K562 (cell line): ENCODE measurements at regions not wholly inside any gene's neighbourhood (a gene's known extent, or its start where the extent isn't known, plus 50 kb on each side); places are given as distances from the start of the nearest gene placed in this dataset.
A peak's percentile ranks its signal among the peaks of the same experiment; 100 is the strongest.
"Not testable (repeated sequence)": the region's sequence is repeated elsewhere in the genome, so short reads cannot be mapped to it uniquely, and the experiment has no call there.

ENCODE experiments used
- ATAC-seq: fragments of 200-7000 bp; cut with Tn5 transposase; 3 replicates; pipeline ENCODE4 v1.9.1; 2020; ENCODE audit warnings: moderate library complexity
- BruUV-seq: library from RNA; stranded (reverse); fragments of 400-500 nt; replicated peaks from 2 replicates; lab custom pipeline; 2021; lab: Mats Ljungman, UMichigan
- CTCF ChIA-PET: fragments of 300-600 bp; formaldehyde crosslinking; extraction: SDS; loops from one replicate; lab custom pipeline; 2021; ENCODE audit warnings: low intra/inter-chr PET ratio; lab: Yijun Ruan, JAX
- POLR2A ChIA-PET: fragments of 300-600, 350-650 bp; sonication (Branson Sonifier 250); formaldehyde crosslinking; extraction: SDS; loops from one replicate; lab custom pipeline; 2021; ENCODE audit warnings: antibody characterized with exemption, inconsistent platforms; lab: Yijun Ruan, JAX
- DNase-seq, 4 experiments: peaks; one replicate each; pipeline versions ENCODE4 v3.0.0 to v3.0.0-alpha.2; 2011 to 2018; ENCODE audit warnings: low spot score in 3 of 4, mixed read lengths in 3 of 4; ENCODE audit errors: extremely low read depth in 1 of 4
- FAIRE-seq: peaks from 2 replicates; lab custom pipeline; 2011; peaks lifted over from hg19 to GRCh38; lab: Jason Lieb, UNC
- H2AFZ ChIP-seq: 2 replicates; pipeline ENCODE4 v1.6.0; 2011; ENCODE audit warnings: low read depth, low read length, control low read depth, inconsistent platforms
- H3K27ac ChIP-seq: fragments of 200-600 bp; 3 replicates; pipeline ENCODE4 v1.8.0; 2011; ENCODE audit warnings: low read depth, mild to moderate bottlenecking, control low read depth, inconsistent platforms, low read length, moderate library complexity, mixed read lengths; ENCODE audit errors: extremely low read depth
- H3K27me3 ChIP-seq, 2 experiments: fragments of 300-600 bp in 1 of 2; 2 replicates in 1 of 2; 3 replicates in 1 of 2; pipeline versions ENCODE4 v1.6.0 to v1.8.0; 2011; ENCODE audit warnings: inconsistent platforms in 2 of 2, low read length in 2 of 2, mild to moderate bottlenecking in 1 of 2, mixed read lengths in 1 of 2, moderate library complexity in 1 of 2; ENCODE audit not compliant: control insufficient read depth in 2 of 2, insufficient read depth in 2 of 2
- H3K36me3 ChIP-seq: fragments of 300-600 bp; 3 replicates; pipeline ENCODE4 v1.8.0; 2011; ENCODE audit warnings: mild to moderate bottlenecking, low read length, inconsistent platforms; ENCODE audit not compliant: control insufficient read depth, insufficient read depth
- H3K4me1 ChIP-seq, 2 experiments: fragments of 200-600 bp in 1 of 2; replicated peaks in 1 of 2; 2 replicates in 1 of 2; 3 replicates in 1 of 2; pipeline versions ENCODE4 v1.5.1 to v1.8.0; 2011; ENCODE audit warnings: inconsistent platforms in 2 of 2, low read length in 2 of 2, mild to moderate bottlenecking in 1 of 2, mixed read lengths in 1 of 2, moderate library complexity in 1 of 2; ENCODE audit not compliant: control insufficient read depth in 2 of 2, insufficient read depth in 2 of 2
- H3K4me2 ChIP-seq: 2 replicates; pipeline ENCODE4 v1.6.1; 2011; ENCODE audit warnings: low read length, control low read depth, inconsistent platforms, mixed read lengths; ENCODE audit not compliant: insufficient read depth
- H3K4me3 ChIP-seq: fragments of 200-600 bp; sonication (generic), shearing (Covaris generic); 2 replicates; pipeline ENCODE4 v1.5.1; 2016; ENCODE audit warnings: control low read depth, inconsistent platforms
- H3K79me2 ChIP-seq: fragments of 200-600 bp; 3 replicates; pipeline ENCODE4 v1.8.0; 2011; ENCODE audit warnings: low read length, inconsistent platforms; ENCODE audit not compliant: control insufficient read depth, insufficient read depth
- H3K9ac ChIP-seq, 2 experiments: 2 replicates each; pipeline versions ENCODE4 v1.6.0 to v1.6.1; 2011; ENCODE audit warnings: low read depth in 2 of 2, low read length in 2 of 2, control low read depth in 1 of 2, inconsistent platforms in 1 of 2, mild to moderate bottlenecking in 1 of 2, mixed read lengths in 1 of 2; ENCODE audit not compliant: insufficient read depth in 1 of 2
- H3K9me1 ChIP-seq: one replicate; pipeline ENCODE4 v1.6.0; 2011; ENCODE audit warnings: inconsistent platforms, mild to moderate bottlenecking, low read length, moderate library complexity; ENCODE audit not compliant: control insufficient read depth, insufficient read depth
- H3K9me3 ChIP-seq: replicated peaks from 2 replicates; pipeline ENCODE4 v1.5.1; 2011; ENCODE audit warnings: low read depth, low read length, inconsistent platforms; ENCODE audit not compliant: control insufficient read depth, insufficient read depth
- H4K20me1 ChIP-seq: replicated peaks from 2 replicates; pipeline ENCODE4 v1.6.1; 2011; ENCODE audit warnings: low read length, inconsistent platforms, mixed read lengths; ENCODE audit not compliant: control insufficient read depth, insufficient read depth
- WGBS: fragments of 100-300 bp; shearing (Covaris generic); methylation state at CpG from one replicate; pipeline ENCODE4 v1.1.6; 2016; ENCODE audit warnings: low coverage, mixed read lengths; ENCODE audit not compliant: insufficient coverage; ENCODE audit errors: missing lambda C conversion rate; 5-methylcytosine and 5-hydroxymethylcytosine counted together
- in situ Hi-C: fragments of 300-500 bp; cut with MboI; formaldehyde crosslinking; loops from 4 replicates; pipeline ENCODE4 v1.15.0; 2018; ENCODE audit warnings: inconsistent platforms, mixed read lengths
- intact Hi-C: fragments of 100-400 bp; cut with micrococcal nuclease; formaldehyde crosslinking; loops from 2 replicates; pipeline ENCODE4 v1.14.2; 2022
- TF ChIP-seq, protein P1 (sequence below), 3 experiments: IDR thresholded peaks in 2 of 3; conservative IDR thresholded peaks in 1 of 3; 2 replicates each; pipeline ENCODE4 v1.5.1; 2011 to 2012; ENCODE audit warnings: low read length in 3 of 3, mild to moderate bottlenecking in 3 of 3, control low read depth in 2 of 3, improper control_type of control experiment in 1 of 3, inconsistent platforms in 1 of 3, low read depth in 1 of 3, mixed read lengths in 1 of 3, moderate library complexity in 1 of 3; ENCODE audit not compliant: insufficient read depth in 2 of 3

DNA sequence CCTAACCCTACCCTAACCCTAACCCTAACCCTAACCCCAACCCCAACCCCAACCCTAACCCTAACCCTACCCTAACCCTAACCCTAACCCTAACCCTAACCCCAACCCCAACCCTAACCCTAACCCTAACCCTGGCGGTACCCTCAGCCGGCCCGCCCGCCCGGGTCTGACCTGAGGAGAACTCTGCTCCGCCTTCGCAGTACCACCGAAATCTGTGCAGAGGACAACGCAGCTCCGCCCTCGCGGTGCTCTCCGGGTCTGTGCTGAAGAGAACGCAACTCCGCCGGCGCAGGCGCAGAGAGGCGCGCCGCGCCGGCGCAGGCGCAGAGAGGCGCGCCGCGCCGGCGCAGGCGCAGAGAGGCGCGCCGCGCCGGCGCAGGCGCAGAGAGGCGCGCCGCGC, 56.1 kb upstream of the IQSEC3 start:
- intact Hi-C loops, BruUV-seq, CTCF ChIA-PET, H3K27me3 ChIP-seq, DNase-seq, FAIRE-seq, H3K27ac ChIP-seq, H3K9ac ChIP-seq, H2AFZ ChIP-seq, H4K20me1 ChIP-seq, H3K36me3 ChIP-seq, H3K4me3 ChIP-seq, ATAC-seq, H3K79me2 ChIP-seq, H3K9me3 ChIP-seq, POLR2A ChIA-PET, H3K9me1 ChIP-seq, H3K4me2 ChIP-seq, in situ Hi-C loops: not testable (repeated sequence)
- WGBS, result no CpG with 5 or more reads among the region's 43 CpGs
- H3K4me1 ChIP-seq, result peaks cover 0 to 18% of the 10 kb centered on the region in 2 experiments; a peak in 3 of 5 replicates

DNA sequence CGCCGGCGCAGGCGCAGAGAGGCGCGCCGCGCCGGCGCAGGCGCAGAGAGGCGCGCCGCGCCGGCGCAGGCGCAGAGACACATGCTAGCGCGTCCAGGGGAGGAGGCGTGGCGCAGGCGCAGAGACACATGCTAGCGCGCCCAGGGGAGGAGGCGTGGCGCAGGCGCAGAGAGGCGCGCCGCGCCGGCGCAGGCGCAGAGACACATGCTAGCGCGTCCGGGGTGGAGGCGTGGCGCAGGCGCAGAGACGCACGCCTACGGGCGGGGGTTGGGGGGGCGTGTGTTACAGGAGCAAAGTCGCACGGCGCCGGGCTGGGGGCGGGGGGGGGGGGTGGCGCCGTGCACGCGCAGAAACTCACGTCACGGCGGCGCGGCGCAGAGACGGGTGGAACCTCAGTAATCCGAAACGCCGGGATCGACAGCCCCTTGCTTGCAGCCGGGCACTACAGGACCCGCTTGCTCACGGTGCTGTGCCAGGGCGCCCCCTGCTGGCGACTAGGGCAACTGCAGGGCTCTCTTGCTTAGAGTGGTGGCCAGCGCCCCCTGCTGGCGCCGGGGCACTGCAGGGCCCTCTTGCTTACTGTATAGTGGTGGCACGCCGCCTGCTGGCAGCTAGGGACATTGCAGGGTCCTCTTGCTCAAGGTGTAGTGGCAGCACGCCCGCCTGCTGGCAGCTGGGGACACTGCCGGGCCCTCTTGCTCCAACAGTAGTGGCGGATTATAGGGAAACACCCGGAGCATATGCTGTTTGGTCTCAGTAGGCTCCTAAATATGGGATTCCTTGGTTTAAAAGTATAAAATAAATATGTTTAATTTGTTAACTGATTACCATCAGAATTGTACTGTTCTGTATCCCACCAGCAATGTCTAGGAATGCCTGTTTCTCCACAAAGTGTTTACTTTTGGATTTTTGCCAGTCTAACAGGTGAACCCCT, 55.4 kb upstream of the IQSEC3 start:
- H3K4me1 ChIP-seq, result peaks cover 0 to 20% of the 10 kb centered on the region in 2 experiments; a peak in 3 of 5 replicates
- 85% methylated on average over 4 of the region's 81 CpGs for WGBS
- H3K9me1 ChIP-seq, intact Hi-C loops, BruUV-seq, DNase-seq, POLR2A ChIA-PET, H2AFZ ChIP-seq, H3K9me3 ChIP-seq, FAIRE-seq, H3K79me2 ChIP-seq, H3K36me3 ChIP-seq, H3K9ac ChIP-seq, H3K4me3 ChIP-seq, in situ Hi-C loops, CTCF ChIA-PET, H4K20me1 ChIP-seq, H3K27ac ChIP-seq, H3K4me2 ChIP-seq, ATAC-seq, H3K27me3 ChIP-seq: not testable (repeated sequence)
- TF ChIP-seq, protein P1, sequence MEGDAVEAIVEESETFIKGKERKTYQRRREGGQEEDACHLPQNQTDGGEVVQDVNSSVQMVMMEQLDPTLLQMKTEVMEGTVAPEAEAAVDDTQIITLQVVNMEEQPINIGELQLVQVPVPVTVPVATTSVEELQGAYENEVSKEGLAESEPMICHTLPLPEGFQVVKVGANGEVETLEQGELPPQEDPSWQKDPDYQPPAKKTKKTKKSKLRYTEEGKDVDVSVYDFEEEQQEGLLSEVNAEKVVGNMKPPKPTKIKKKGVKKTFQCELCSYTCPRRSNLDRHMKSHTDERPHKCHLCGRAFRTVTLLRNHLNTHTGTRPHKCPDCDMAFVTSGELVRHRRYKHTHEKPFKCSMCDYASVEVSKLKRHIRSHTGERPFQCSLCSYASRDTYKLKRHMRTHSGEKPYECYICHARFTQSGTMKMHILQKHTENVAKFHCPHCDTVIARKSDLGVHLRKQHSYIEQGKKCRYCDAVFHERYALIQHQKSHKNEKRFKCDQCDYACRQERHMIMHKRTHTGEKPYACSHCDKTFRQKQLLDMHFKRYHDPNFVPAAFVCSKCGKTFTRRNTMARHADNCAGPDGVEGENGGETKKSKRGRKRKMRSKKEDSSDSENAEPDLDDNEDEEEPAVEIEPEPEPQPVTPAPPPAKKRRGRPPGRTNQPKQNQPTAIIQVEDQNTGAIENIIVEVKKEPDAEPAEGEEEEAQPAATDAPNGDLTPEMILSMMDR (IDR thresholded peaks at IDR 0.05 in 2 of 3, conservative IDR thresholded peaks at IDR 0.05 in 1 of 3; ENCODE audit: insufficient read depth in 2 of 3, low read depth in 1 of 3, low read length in 3 of 3), result 0 out of 6 replicates have a peak, but pooled peaks of 1 of the 3 experiments have one; percentile 19

DNA sequence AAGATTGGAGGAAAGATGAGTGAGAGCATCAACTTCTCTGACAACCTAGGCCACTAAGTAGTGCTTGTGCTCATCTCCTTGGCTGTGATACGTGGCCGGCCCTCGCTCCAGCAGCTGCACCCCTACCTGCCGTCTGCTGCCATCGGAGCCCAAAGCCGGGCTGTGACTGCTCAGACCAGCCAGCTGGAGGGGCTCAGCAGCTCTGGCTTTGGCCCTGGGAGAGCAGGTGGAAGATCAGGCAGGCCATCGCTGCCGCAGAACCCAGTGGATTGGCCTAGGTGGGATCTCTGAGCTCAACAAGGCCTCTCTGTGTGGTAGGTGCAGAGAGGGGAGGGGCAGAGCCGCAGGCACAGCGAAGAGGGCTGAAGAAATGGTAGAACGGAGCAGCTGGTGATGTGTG, 54.3 kb upstream of the IQSEC3 start:
- peaks cover 0 to 20% of the 10 kb centered on the region in 2 experiments; a peak in 3 of 5 replicates for H3K4me1 ChIP-seq
- H3K27ac ChIP-seq, H3K9me1 ChIP-seq, H3K79me2 ChIP-seq, BruUV-seq, H3K9ac ChIP-seq, H3K27me3 ChIP-seq, DNase-seq, H3K4me3 ChIP-seq, H4K20me1 ChIP-seq, FAIRE-seq, POLR2A ChIA-PET, H3K36me3 ChIP-seq, intact Hi-C loops, H2AFZ ChIP-seq, ATAC-seq, in situ Hi-C loops, CTCF ChIA-PET, H3K9me3 ChIP-seq, H3K4me2 ChIP-seq: not testable (repeated sequence)
- 83% methylated on average over 11 of the region's 11 CpGs for WGBS
